Activated CD4-positive, alpha-beta T cell treated with anti-CD3 and anti-CD28 coated beads for 1 hour (primary cell): ENCODE measurements at regions not wholly inside any gene's neighbourhood (a gene's known extent, or its start where the extent isn't known, plus 50 kb on each side); places are given as distances from the start of the nearest gene placed in this dataset.
"Not testable (repeated sequence)": the region's sequence is repeated elsewhere in the genome, so short reads cannot be mapped to it uniquely, and the experiment has no call there.

Experiments used
- DNase-seq: peaks from one replicate; pipeline ENCODE4 v3.0.0-alpha.2; 2020

DNA sequence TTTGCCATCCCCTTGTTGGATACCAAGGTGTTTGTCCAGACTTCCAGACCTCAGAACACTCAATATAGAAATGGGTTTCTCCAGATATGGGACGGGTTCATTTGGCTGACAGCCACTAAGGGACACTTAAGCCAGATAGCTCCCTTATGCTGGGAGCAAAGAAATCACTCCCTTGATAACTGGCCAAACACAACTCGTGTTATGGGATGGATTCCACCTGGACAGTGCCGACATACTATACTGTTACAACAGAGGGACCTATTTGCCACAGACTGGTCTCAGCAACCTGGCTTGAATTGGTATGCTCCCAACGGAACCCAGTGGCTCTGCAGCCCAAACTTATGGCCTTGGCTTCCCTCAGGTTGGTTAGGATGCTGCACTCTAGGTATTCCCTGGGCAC is 114.0 kb upstream of the PLCL2 start:
- no peak for DNase-seq

- not testable (repeated sequence) for DNase-seq
These were observed 111.2 kb upstream of the PLCL2 start for GRCh38 chr3:16773594-16773993.

DNA sequence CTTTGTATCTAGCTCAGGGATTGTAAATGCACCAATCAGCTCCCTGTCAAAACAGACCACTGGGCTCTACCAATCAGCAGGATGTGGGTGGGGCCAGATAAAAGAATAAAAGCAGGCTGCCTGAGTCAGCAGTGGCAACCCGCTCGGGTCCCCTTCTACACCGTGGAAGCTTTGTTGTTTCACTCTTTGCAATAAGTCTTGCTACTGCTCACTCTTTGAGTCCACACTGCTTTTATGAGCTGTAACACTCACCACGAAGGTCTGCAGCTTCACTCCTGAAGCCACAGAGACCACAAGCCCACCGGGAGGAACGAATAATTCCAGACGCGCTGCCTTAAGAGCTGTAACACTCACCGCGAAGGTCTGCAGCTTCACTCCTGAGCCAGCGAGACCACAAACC is 110.2 kb upstream of the PLCL2 start:
- not testable (repeated sequence) for DNase-seq

DNA sequence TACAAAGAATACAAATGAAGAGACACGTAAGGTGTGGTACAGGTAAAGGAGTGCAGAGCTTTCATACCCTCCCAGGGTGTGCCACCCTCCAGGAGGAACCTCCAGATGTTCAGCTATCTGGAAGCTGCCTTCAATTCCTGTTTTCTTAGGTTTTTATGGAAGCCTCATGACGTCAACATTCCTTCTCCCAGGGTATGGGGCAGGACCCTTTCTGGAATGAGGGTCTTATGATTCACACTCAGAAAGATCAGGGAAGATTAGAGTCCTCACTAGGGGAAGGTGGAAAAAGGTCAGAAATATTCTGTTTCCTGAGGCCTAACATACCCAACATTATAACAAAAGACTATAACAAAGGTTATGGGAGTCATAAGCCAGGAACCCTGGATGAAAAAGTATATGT is 99.8 kb upstream of the PLCL2 start:
- no peak for DNase-seq

DNA sequence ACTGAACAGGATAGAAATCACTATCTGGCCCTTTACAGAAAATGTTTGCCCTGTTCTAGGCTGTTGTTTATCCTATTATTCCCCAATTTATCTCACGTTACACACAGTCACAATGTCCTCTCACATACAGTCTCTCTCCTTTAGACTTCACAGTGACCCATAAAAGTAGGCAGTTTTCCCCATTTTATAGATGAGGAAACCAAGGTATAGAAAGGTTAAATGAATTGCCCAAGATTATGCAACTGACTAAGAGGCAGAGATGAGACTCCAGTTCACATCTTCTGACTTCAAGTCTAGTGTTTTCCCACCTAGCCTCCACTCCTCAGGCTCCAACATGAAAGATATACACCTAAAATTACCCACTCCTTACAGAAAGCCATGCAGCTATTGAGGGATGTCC is 99.3 kb upstream of the PLCL2 start:
- no peak for DNase-seq

GRCh38 chr3:16788440-16789056 is 96.2 kb upstream of the PLCL2 start:
- DNase-seq: no peak

DNA sequence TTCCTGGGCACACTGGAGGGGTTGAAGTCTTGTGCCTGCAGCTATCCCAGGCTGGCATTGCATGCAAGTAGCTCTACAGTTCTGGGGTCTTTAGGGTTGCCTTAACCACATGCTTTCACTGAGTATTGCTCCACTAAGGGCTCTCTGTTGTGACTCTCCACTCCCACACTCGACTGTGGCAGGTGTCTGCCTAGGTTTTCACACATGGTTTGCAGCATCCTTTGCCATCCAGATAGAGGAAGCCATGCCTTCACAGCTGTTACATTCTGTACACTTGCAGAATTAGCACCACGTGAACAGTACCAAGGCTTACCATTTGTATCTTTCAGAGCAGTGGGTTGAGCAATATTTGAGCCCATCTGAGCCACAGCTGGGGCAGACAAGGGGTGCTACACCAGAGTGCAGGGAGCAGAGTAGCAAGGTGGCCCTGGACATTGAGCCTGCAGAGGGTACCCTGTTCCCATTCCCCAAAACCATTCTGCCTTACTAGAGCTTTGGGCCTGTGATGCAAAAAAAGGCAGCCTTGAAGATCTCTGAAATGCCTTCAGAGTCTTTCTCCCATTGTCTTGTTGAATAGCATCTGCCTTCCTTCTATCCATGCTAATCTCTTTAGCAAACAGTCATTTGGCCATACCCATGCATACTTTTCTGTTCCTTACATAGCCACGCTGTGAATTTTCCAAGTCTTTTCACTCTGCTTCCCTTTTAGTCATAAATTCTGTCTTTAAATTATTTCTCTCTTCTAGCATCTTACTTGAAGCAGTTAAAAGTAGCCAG is 95.2 kb upstream of the PLCL2 start:
- no peak for DNase-seq

GRCh38 chr3:16790432-16791400 is 94.0 kb upstream of the PLCL2 start:
- DNase-seq: no peak

- DNase-seq: no peak
These were observed 91.4 kb upstream of the PLCL2 start for GRCh38 chr3:16793321-16793720.

DNA sequence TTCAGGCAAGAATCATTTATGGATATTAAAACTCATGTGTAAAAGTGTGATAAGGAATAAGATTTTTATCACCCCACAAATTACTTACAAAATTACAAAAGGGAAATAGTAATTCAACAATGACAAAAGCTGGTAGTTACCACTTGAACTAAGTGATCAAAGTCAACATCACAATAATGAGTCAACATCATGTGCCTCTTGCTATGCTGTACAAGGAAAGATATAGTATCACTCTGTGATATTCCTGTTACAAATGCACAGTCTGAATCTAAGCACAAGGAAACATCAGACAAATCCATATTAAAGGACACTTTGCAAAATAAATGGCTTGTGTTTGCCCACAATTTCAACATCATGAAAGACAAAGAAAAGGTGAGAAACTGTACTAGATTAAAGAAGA is 90.5 kb upstream of the PLCL2 start:
- DNase-seq: no peak

DNA sequence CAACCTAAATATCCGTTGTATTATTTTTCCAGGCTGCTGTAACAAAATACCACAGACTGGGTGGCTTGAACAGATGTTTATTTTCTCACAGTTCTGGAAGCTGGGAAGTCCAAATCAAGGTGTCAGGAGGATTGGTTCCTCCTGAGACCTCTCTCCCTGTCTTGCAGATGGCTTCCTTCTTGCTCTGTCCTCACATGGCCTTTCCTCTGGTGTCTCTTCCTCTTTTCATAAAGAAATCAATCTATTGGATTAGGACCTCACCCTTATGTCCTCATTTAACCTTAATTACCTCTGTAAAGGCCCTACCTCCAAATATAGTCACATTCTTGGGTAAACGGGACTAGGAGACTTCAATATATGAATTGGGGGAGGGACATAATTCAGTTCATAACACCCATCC is 89.2 kb upstream of the PLCL2 start:
- DNase-seq: no peak

DNA sequence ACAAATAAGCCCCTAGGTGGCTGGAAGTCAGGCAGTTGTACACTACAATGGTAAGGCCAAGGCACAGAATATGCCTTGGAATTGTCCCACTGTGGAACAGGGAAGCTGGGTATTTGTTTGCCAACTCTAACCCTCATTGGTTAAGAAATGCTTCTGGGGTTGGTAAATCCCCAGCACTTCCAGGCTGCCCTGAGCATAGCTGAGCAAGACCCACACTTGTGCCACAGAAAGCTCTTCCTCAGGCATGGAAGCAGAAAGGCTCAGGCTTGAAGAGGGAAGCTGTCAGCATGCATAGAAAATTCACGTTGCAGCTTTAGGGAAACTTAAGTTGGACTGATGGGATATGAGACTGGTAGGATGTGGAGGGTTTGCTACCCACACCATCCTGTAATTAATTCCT is 86.9 kb upstream of the PLCL2 start:
- no peak for DNase-seq

GRCh38 chr3:16798738-16799137 is 86.0 kb upstream of the PLCL2 start:
- no peak for DNase-seq

- DNase-seq: no peak
These were observed 84.4 kb upstream of the PLCL2 start for GRCh38 chr3:16800361-16800760.

- DNase-seq: no peak
These were observed 83.5 kb upstream of the PLCL2 start for GRCh38 chr3:16801223-16801622.

- DNase-seq: no peak
These were observed 83.1 kb upstream of the PLCL2 start for GRCh38 chr3:16801698-16802097.

DNA sequence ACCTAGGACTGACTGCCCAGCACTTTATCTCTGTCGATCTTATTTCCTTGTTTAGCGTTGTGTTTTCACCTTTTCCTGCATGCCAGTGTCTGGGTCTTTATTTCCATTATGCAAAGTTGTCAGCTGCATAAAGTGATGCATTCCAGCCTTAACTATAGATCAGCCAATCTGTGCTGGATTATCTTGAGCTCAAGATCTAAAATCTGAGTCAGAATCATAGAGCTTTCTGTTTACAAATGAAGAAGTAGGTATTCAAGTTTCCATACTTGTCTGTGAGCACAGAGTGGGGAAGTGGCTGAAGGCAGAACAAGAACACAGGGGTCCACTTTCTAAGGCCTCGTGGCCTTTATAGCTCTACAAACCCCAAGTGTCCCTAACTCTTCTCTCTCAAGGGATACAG is 82.4 kb upstream of the PLCL2 start:
- no peak for DNase-seq

- DNase-seq: no peak
These were observed 81.7 kb upstream of the PLCL2 start for GRCh38 chr3:16803019-16803418.

DNA sequence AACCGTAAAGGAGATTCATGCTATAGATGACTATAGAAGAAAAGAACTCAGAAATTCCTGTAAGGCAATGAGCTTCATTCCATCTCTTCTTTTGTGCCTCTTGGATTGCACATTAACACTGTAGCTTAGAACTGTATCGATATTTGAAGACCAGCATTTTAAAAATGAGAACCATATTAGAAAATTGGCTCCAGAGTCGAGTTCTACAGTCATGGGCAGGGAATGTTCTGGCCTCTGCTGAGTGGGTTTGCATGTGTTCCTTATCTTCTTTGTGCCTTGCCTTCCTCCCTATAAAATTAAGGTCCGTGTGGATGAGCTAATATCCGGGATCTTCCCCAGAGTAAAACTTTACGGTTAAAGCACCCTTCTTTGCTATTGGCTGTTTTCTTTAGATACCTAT is 77.4 kb upstream of the PLCL2 start:
- no peak for DNase-seq

- no peak for DNase-seq
These were observed 76.2 kb upstream of the PLCL2 start for GRCh38 chr3:16808393-16809107.

DNA sequence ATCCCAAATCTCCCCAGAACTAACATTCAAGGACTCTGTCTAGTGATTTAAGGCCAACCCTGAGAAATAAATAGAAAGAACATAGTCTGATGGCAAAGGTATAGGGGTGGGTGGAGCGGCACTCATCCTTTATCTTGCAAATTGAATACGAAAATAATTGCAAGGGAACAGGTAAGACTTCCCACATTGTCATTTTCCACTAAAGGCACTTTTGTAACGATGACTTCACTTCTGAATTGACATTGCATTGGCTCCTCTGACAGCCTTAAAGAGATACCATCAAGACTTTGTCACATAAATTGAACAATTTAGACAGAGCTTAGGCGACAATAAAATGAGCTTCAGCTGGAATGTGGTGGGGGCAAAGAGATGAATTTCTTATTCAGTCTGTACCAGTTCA is 75.3 kb upstream of the PLCL2 start:
- no peak for DNase-seq

GRCh38 chr3:16809993-16810392 is 74.8 kb upstream of the PLCL2 start:
- no peak for DNase-seq
